Stomach (tissue), 4 donors: ENCODE measurements at regions not wholly inside any gene's neighbourhood (a gene's known extent, or its start where the extent isn't known, plus 50 kb on each side); places are given as distances from the start of the nearest gene placed in this dataset.

Experiments used
- CTCF ChIP-seq, 7 experiments: fragments of 450-650 bp in 4 of 7; fragments of 200-600 bp in 3 of 7; sonication (generic) in 3 of 7; IDR thresholded peaks; one replicate each; pipeline ENCODE4 v1.5.1; 2016 to 2019; ENCODE audit warnings: antibody characterized with exemption in 7 of 7, control low read depth in 2 of 7, mild to moderate bottlenecking in 1 of 7
- EP300 ChIP-seq: sonication (generic); formaldehyde crosslinking; IDR thresholded peaks from one replicate; pipeline ENCODE4 v1.6.1; 2017; ENCODE audit warnings: antibody characterized with exemption
- POLR2A ChIP-seq, 4 donors: fragments of 450-650 bp; IDR thresholded peaks; one replicate each; pipeline ENCODE4 v1.6.1; 2016; ENCODE audit warnings: antibody characterized with exemption in 4 of 4, control low read depth in 2 of 4, mild to moderate bottlenecking in 1 of 4, moderate library complexity in 1 of 4
- POLR2AphosphoS5 ChIP-seq, 3 donors: sonication (generic); formaldehyde crosslinking; IDR thresholded peaks; one replicate each; pipeline ENCODE4 v1.6.1; 2016; ENCODE audit warnings: antibody characterized with exemption in 3 of 3

DNA sequence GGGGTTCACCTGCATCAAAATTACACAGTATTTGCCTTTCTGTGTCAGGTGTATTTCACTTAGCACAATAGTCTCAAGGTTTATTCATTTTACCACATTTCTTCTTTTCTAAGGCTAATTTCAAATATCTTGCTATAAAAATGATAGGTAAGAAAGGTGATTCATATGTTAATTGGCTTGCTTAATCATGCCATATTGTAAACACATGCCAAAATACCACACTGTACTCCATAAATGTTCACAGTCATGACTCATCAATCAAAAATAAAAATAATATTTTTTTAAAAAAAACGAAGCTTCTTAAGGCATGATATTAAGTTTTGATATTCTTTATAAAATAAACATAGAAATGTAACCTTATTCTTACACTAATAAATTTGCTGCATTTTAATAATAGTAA lies 947.1 kb downstream of the GRM8 start:
- TF ChIP-seq CTCF (IDR thresholded peaks at IDR 0.05) (no peak), EP300 (no peak), POLR2AphosphoS5 (IDR thresholded peaks at IDR 0.05) (no peak), POLR2A (IDR thresholded peaks at IDR 0.05) (no peak)
